Mesenchymal stem cell (in vitro differentiated cells and primary cell): ENCODE measurements at regions not wholly inside any gene's neighbourhood (a gene's known extent, or its start where the extent isn't known, plus 50 kb on each side); places are given as distances from the start of the nearest gene placed in this dataset.
"Not testable (repeated sequence)": the region's sequence is repeated elsewhere in the genome, so short reads cannot be mapped to it uniquely, and the experiment has no call there.

Experiments
- DNase-seq: peaks from one replicate; pipeline ENCODE4 v3.0.0-alpha.2; 2013
- H2AFZ ChIP-seq: one replicate; pipeline ENCODE4 v1.6.1; 2013; ENCODE audit warnings: low read depth, mild to moderate bottlenecking, control low read depth, inconsistent platforms, low read length, moderate library complexity
- H2AK5ac ChIP-seq: 2 replicates; pipeline ENCODE4 v1.6.1; 2013; ENCODE audit warnings: low read length, moderate library complexity, mild to moderate bottlenecking, inconsistent platforms; ENCODE audit not compliant: severe bottlenecking
- H2BK120ac ChIP-seq: one replicate; pipeline ENCODE4 v1.6.1; 2013; ENCODE audit warnings: low read depth, mild to moderate bottlenecking, inconsistent platforms, low read length, moderate library complexity
- H2BK12ac ChIP-seq, 2 experiments: one replicate each; pipeline ENCODE4 v1.6.1; 2013; ENCODE audit warnings: inconsistent platforms in 2 of 2, low read length in 2 of 2, mild to moderate bottlenecking in 2 of 2, moderate library complexity in 2 of 2, control low read depth in 1 of 2
- H2BK15ac ChIP-seq: one replicate; pipeline ENCODE4 v1.6.1; 2013; ENCODE audit warnings: mild to moderate bottlenecking, low read depth, inconsistent platforms; ENCODE audit not compliant: poor library complexity, severe bottlenecking
- H2BK5ac ChIP-seq: 2 replicates; pipeline ENCODE4 v1.6.1; 2013; ENCODE audit warnings: low read depth, mild to moderate bottlenecking, low read length, control low read depth, inconsistent platforms; ENCODE audit not compliant: poor library complexity, severe bottlenecking
- H3K14ac ChIP-seq, 2 experiments: one replicate each; pipeline ENCODE4 v1.6.1; 2013; ENCODE audit warnings: inconsistent platforms in 2 of 2, low read length in 2 of 2, control low read depth in 1 of 2, mild to moderate bottlenecking in 1 of 2, moderate library complexity in 1 of 2
- H3K18ac ChIP-seq, 2 experiments: one replicate each; pipeline ENCODE4 v1.6.1; 2013; ENCODE audit warnings: inconsistent platforms in 2 of 2, low read length in 2 of 2, control low read depth in 1 of 2, low read depth in 1 of 2, mild to moderate bottlenecking in 1 of 2
- H3K23ac ChIP-seq, 2 experiments: one replicate each; pipeline ENCODE4 v1.6.1; 2013; ENCODE audit warnings: inconsistent platforms in 2 of 2, low read length in 2 of 2, mild to moderate bottlenecking in 2 of 2, moderate library complexity in 2 of 2, control low read depth in 1 of 2
- H3K27ac ChIP-seq: 2 replicates; pipeline ENCODE4 v1.5.1; 2013; ENCODE audit warnings: mild to moderate bottlenecking, moderate library complexity, low read length, control low read depth, inconsistent platforms; ENCODE audit not compliant: poor library complexity, severe bottlenecking
- H3K27me3 ChIP-seq, 2 experiments: 2 replicates each; pipeline versions ENCODE4 v1.6.1 to v1.7.0; 2013; ENCODE audit warnings: low read length in 2 of 2, mild to moderate bottlenecking in 2 of 2, moderate library complexity in 2 of 2, control low read depth in 1 of 2, inconsistent platforms in 1 of 2; ENCODE audit not compliant: control insufficient read depth in 1 of 2, insufficient read depth in 1 of 2
- H3K36me3 ChIP-seq, 2 experiments: 2 replicates each; pipeline versions ENCODE4 v1.6.1 to v1.7.0; 2013; ENCODE audit warnings: low read length in 2 of 2, control low read depth in 1 of 2, inconsistent platforms in 1 of 2, low read depth in 1 of 2, mild to moderate bottlenecking in 1 of 2; ENCODE audit not compliant: insufficient read depth in 2 of 2, control insufficient read depth in 1 of 2
- H3K4ac ChIP-seq, 2 experiments: one replicate each; pipeline ENCODE4 v1.6.1; 2013; ENCODE audit warnings: inconsistent platforms in 2 of 2, low read length in 2 of 2, mild to moderate bottlenecking in 2 of 2, moderate library complexity in 2 of 2, control low read depth in 1 of 2, low read depth in 1 of 2
- H3K4me1 ChIP-seq: 2 replicates; pipeline ENCODE4 v1.6.1; 2013; ENCODE audit warnings: low read depth, low read length, control low read depth; ENCODE audit not compliant: control insufficient read depth, insufficient read depth
- H3K4me2 ChIP-seq: 2 replicates; pipeline ENCODE4 v1.6.1; 2013; ENCODE audit warnings: low read length, mild to moderate bottlenecking, inconsistent platforms; ENCODE audit not compliant: poor library complexity, severe bottlenecking
- H3K4me3 ChIP-seq, 2 experiments: 2 replicates each; pipeline versions ENCODE4 v1.5.1 to v1.7.0; 2013; ENCODE audit warnings: low read length in 2 of 2, mild to moderate bottlenecking in 2 of 2, control low read depth in 1 of 2, low read depth in 1 of 2; ENCODE audit not compliant: insufficient read depth in 1 of 2
- H3K79me1 ChIP-seq: replicated peaks from 2 replicates; pipeline ENCODE4 v1.6.1; 2013; ENCODE audit warnings: mild to moderate bottlenecking, control low read depth, low read length, inconsistent platforms; ENCODE audit not compliant: poor library complexity, severe bottlenecking
- H3K9ac ChIP-seq: 2 replicates; pipeline ENCODE4 v1.7.0; 2013; ENCODE audit warnings: mild to moderate bottlenecking, low read length, moderate library complexity
- H3K9me3 ChIP-seq: 2 replicates; pipeline ENCODE4 v1.7.0; 2013; ENCODE audit warnings: mild to moderate bottlenecking, low read length; ENCODE audit not compliant: control insufficient read depth
- H4K8ac ChIP-seq: one replicate; pipeline ENCODE4 v1.6.1; 2013; ENCODE audit warnings: inconsistent platforms, mild to moderate bottlenecking, low read length, moderate library complexity
- H4K91ac ChIP-seq: one replicate; pipeline ENCODE4 v1.6.1; 2013; ENCODE audit warnings: mild to moderate bottlenecking, low read length, inconsistent platforms
- WGBS: methylation state at CpG from one replicate; pipeline ENCODE4 v1.1.7; 2013; ENCODE audit warnings: mixed read lengths; 5-methylcytosine and 5-hydroxymethylcytosine counted together

DNA sequence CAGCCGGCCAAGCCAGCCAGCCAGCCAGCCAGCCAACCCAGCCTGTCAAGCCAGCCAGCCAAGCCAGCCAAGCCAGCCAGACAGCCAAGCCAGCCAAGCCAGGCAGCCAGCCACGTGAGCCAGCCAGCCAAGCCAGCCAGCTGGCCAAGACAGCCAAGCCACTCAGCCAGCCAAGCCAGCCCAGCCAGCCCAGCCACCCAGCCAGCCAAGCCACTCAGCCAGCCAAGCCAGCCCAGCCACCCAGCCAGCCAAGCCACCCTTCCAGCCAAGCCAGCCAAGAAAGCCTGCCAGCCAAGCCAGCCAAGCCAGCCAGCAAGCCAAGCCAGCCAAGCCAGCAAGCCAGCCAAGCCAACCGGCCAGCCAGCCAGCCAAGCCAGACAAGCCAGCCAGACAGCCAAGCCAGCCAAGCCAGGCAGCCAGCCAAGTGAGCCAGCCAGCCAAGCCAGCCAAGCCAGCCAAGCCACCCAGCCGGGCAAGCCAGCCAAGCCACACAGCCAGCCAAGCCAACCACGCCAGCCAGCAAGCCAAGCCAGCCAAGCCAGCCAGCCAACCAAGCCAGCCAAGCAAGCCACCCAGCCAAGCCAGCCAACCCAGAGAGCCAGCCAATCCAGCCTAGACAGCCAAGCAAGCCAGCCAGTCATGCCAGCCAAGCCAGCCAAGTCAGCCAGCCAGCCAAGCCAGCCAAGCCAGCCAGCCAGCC is 199.5 kb downstream of the GOLGA6L6 start:
- no peak overlapping the region for H3K27ac ChIP-seq
- H3K36me3 ChIP-seq: no peaks in the 10 kb centered on the region
- peaks cover 17% of the 10 kb centered on the region for H3K9me3 ChIP-seq
- no peaks in the 10 kb centered on the region for H3K4me1 ChIP-seq
- H2BK5ac ChIP-seq: no peak overlapping the region
- H3K4ac ChIP-seq: no peak overlapping the region
- H2BK12ac ChIP-seq: no peak overlapping the region
- no peaks in the 10 kb centered on the region for H3K79me1 ChIP-seq
- no peak overlapping the region for H2BK15ac ChIP-seq
- H3K4me2 ChIP-seq: no peak overlapping the region
- H2BK120ac ChIP-seq: no peak overlapping the region
- no peak overlapping the region for H3K18ac ChIP-seq
- H3K4me3 ChIP-seq: no peak overlapping the region
- 68% methylated on average over 5 of the region's 5 CpGs for WGBS
- DNase-seq: no peak
- no peak overlapping the region for H4K91ac ChIP-seq
- no peak overlapping the region for H3K14ac ChIP-seq
- no peak overlapping the region for H3K9ac ChIP-seq
- H4K8ac ChIP-seq: no peak overlapping the region
- H3K23ac ChIP-seq: no peak overlapping the region
- no peak overlapping the region for H2AFZ ChIP-seq
- H3K27me3 ChIP-seq: no peaks in the 10 kb centered on the region
- H2AK5ac ChIP-seq: no peak overlapping the region

DNA sequence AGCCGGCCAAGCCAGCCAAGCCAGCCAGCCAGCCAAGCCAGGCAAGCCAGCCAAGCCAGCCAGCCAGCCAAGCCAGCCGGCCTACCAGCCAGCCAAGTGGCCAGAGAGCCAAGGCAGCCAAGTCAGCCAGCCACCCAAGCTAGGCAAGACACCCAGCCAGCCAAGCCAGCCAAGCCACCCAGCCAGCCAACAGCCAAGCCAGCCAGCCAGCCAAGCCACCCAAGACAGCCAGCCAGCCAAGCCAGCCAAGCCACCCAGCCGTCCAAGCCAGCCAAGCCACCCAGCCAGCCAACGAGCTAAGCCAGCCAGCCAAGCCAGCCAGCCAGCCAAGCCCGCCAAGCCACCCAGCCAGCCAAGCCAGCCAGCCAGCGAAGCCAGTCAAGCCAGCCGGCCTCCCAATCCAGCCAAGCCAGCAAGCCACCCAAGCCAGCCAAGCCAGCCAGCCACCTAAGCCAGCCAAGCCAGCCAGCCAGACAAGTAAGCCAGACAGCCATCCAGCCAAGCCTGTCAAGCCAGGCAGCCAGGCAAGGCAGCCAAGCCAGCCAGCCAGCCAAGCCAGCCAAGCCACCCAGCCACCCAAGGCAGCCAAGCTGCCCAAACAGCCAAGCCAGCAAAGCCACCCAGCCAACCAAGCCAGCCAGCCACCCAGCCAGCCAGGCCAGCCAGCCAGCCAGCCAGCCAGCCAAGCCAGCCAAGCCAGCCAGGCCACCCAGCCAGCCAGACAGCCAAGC is 200.5 kb downstream of the GOLGA6L6 start:
- Histone ChIP-seq H3K27me3 (no peaks in the 10 kb centered on the region), H2AK5ac (no peak overlapping the region), H3K27ac (no peak overlapping the region), H2BK5ac (no peak overlapping the region), H4K8ac (no peak overlapping the region), H3K9me3 (peaks cover 12% of the 10 kb centered on the region), H3K14ac (no peak overlapping the region), H3K23ac (no peak overlapping the region), H2BK120ac (no peak overlapping the region), H3K79me1 (no peaks in the 10 kb centered on the region), H2BK15ac (no peak overlapping the region), H3K9ac (no peak overlapping the region), H3K18ac (no peak overlapping the region), H3K4me1 (no peaks in the 10 kb centered on the region), H4K91ac (no peak overlapping the region), H3K4ac (no peak overlapping the region), H2AFZ (no peak overlapping the region), H3K4me3 (peak overlapping the region in 1 of 2 experiments; percentile 11), H3K36me3 (no peaks in the 10 kb centered on the region), H3K4me2 (no peak overlapping the region), H2BK12ac (no peak overlapping the region)
- WGBS: 73% methylated on average over 7 of the region's 7 CpGs
- DNase-seq: no peak

DNA sequence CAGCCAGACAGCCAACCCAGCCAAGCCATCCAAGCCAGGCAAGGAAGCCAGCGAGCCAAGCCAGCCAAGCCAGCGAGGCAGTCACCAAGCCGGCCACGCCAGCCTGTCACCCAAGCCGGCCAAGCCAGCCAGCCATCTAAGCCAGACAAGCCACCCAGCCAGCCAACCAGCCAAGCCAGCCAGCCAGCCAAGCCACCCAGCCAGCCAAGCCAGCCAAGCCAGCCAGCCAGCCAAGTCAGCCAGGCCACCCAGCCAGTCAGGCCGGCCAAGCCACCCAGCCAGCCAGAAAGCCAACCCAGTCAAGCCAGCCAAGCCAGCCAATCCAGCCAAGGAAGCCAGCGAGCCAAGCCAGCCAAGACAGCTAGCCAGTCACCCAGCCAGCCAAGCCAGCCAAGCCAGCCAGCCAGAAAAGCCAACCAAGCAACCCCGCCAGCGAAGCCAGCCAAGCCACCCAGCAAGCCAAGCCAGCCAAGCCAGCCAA is 201.2 kb downstream of the GOLGA6L6 start:
- Histone ChIP-seq H3K23ac (no peak overlapping the region), H3K14ac (no peak overlapping the region), H3K18ac (no peak overlapping the region), H2AK5ac (no peak overlapping the region), H4K8ac (no peak overlapping the region), H2BK15ac (no peak overlapping the region), H2BK12ac (no peak overlapping the region), H3K27ac (no peak overlapping the region), H4K91ac (no peak overlapping the region), H3K79me1 (no peaks in the 10 kb centered on the region), H3K36me3 (no peaks in the 10 kb centered on the region), H3K4ac (no peak overlapping the region), H3K9ac (no peak overlapping the region), H3K27me3 (no peaks in the 10 kb centered on the region), H3K4me3 (no peak overlapping the region), H3K4me2 (no peak overlapping the region), H2AFZ (no peak overlapping the region), H2BK120ac (no peak overlapping the region), H3K9me3 (peaks cover 12% of the 10 kb centered on the region), H2BK5ac (no peak overlapping the region), H3K4me1 (no peaks in the 10 kb centered on the region)
- no peak for DNase-seq
- WGBS: 79% methylated on average over 9 of the region's 9 CpGs

DNA sequence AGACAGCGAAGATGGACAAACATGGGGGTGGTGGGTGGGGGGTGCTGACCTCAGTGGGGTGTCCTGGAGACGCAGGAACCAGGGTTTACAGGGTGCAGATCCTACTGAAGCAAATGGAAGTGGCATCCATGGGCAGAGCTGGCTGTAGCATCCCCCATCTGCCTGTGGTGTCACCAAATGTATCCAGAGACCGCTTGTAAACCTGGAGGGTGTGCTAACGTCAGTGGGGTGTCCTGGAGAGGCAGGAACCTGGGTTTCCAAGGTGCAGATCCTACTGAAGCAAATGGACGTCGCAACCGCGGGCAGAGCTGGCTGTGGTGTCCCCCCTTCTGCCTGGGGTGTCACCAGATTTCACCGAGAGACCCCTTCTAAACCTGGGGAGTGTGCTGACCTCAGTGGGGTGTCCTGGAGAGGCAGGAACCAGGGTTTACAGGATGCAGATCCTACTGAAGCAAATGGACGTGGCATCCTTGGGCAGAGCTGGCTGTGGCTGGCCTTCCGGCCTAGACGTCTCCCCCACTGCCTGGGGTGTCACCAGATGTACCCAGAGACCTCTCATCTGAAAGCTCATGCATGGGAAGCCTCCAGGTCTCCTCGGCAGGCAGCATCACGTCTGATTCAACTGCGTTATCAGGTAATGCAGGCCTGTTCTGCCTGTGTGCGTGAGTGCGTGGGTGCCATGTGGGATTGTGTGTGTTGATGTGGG is 202.4 kb downstream of the GOLGA6L6 start:
- H2BK12ac ChIP-seq, H3K36me3 ChIP-seq, H3K14ac ChIP-seq, H3K79me1 ChIP-seq, H3K27ac ChIP-seq, H2BK120ac ChIP-seq, H3K9me3 ChIP-seq, H2AFZ ChIP-seq, H2AK5ac ChIP-seq, DNase-seq, H4K8ac ChIP-seq, H3K27me3 ChIP-seq, H2BK5ac ChIP-seq, H2BK15ac ChIP-seq, H3K9ac ChIP-seq, H3K18ac ChIP-seq, H3K23ac ChIP-seq, H3K4me2 ChIP-seq, H3K4me1 ChIP-seq, H3K4me3 ChIP-seq, H3K4ac ChIP-seq, H4K91ac ChIP-seq: not testable (repeated sequence)
- 72% methylated on average over 17 of the region's 17 CpGs for WGBS
